Pulmonary artery endothelial cell (primary cell): ENCODE measurements at regions not wholly inside any gene's neighbourhood (a gene's known extent, or its start where the extent isn't known, plus 50 kb on each side); places are given as distances from the start of the nearest gene placed in this dataset.
"Not testable (repeated sequence)": the region's sequence is repeated elsewhere in the genome, so short reads cannot be mapped to it uniquely, and the experiment has no call there.

Experiments
- DNase-seq: peaks from one replicate; pipeline ENCODE4 v3.0.0-alpha.2; 2011; ENCODE audit warnings: low read depth, low spot score

DNA sequence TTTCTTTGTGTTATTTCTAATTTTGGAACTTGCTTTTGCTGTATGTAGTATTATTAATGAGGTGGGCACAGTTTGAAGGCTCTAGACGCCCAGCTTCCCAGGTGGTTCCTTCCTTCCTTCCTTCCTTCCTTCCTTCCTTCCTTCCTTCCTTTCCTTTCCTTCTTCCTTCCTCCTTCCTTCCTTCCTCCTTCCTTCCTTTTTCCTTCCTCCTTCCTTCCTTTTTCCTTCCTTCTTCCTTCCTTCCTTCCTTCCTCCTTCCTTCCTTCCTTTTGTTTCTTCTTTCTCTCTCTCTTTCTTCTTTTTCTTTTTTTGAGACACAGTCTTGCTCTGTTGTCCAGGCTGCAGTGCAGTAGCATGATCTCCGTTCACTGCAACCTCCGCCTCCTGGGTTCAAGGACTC, 906.7 kb downstream of the AACS start:
- no peak for DNase-seq

DNA sequence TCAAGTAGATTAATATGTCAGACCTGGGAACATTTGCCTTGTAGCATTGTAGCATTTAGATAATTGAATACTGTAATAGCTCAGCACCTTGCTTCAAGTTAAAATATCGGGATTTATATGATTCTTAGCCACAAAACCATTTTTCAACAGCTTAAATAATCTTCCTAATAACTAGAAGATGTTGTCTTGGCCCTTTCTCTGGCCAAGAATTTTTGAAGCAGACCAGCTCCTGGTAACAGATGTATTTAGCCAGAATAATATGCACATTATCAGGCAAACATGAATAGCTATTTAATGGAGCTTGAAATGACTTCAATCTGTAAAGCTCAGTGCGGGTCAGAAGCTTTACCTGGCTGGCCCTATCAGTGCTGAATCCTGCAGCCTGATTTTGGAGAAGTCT, 913.1 kb downstream of the AACS start:
- no peak for DNase-seq

DNA sequence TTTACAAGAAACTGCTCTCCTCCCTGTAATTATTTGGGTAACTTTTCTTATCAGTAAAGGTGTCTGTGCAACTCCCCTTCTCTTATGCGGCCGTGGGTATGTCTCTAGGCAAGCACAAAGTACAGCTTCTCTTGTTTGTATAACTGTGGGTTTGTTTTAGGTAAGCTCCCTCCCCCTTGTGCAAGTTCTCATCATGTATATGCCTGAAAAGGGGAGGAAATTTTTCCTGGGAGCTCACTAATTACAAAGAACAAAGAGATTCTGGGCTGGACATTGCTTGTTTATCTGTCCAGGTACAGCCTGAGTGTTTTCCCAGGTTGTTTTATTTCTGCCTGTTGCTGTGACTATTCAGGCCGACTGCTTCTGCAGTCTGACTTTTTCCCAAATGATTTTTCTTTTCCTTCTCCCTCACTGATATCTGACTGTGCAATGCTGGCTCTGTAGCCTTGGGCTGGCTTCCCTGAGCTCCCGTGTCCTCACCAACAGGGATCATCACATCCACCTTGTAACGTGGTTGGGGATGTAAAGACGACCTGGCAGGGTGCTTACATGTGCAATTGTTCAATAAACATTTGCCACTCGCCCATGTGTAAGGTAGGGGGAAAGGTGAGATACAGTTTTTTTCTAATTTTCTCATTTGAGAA, 916.5 kb downstream of the AACS start:
- DNase-seq, result no peak

DNA sequence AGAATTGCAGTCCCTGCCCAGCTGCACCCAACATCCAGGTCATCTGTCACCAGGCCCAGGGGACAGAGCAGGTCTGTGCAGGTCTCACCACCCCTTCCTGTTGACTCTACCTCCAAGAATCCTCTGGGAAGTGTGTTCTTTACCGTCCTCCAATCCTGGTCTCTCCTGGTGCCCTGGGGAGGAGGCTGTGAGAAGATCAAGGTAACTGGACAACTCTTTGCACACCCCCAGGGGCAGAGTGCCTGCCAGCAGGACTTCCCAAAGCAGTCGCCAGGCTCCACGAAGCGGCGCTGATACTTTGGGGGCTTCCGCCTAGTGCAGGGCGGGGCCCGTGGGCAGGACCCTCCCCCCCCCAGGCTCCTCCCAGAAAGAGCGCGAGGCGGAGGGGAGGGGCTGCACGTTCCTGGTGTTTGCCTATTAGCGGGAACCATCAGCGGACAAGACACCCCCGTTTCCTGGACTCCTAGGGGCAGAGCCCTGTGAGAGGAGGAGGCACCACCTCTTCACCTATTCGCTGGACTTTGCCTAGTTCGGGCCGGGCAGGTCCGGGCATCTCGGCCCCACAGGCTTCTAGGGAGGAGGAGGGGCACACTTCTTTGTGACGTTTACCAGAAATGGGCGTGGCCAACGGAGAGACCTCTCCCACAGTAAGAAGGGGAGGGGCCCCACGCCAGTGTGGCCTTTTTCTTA, 918.0 kb downstream of the AACS start:
- DNase-seq, result no peak

DNA sequence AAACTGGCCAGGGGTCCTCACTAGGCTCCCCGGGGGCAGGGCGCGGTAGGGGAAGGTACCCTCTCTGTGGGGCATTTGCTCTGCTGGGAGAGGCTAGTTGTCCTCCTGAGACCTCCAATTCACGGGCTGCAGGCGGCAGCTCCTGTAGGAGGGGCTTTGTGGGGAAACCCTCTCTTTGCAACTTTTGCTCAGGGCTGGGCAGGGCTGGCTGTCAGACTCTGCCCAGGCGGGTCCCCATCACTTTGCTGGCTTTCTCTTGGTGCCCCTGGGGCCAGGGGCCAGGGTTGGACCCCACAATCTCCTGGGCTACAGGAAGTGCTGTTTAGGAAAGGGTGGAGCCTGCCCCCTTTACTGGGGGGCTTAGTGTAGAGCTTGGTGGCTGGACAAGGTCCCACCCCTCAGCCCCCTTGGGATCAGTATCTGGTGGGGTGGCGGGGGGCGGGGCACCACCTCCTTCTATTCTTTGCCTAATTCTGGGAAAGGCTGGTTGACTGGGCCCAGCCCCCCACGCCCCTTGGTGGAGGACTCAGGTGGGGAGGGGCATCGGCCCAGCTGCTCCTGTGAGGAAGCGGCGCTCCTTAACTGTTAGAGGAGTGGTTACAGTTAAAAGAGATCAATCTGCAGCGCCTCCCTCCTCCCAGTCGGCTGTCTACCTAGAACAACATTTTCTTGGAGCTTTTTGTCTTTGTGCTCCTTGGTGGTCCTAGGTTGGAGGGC, 918.7 kb downstream of the AACS start:
- no peak for DNase-seq

DNA sequence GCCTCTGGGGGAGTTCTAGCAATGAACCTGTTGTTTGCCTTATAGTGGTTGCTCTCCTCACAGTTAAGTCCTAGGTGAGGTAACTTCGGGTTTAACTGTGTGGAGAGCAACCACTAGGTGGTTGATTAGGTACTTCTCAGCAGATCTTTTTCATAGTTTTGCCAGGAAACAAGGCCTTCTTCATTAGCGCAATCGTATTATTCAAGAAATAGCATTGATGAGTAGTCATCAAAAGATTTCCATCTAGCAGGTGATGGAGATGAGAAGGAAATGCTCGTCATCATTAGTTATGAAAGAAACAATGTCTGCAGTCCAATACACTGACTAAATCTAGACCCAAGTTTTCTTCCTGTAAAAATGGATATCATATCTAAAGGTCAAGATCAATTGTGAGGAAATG, 923.3 kb downstream of the AACS start:
- no peak for DNase-seq

DNA sequence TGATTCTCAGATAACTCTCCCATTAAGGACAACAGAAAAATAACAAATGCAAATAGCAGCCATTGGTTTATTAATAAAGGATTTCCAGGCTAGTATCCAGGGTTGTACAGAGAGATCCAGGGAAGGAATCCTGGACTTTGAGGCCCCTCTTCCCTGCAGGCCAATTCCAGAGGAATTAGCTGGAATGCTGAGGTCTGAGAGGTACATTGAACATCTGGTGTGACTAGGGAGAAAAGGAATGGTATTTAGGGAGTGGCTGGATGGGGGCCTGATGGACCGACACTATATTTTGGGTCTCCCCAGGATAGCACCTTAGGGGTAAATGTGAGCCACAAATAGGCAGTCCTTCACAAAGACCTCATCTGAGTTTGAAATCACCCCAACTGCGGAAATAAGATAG, 924.5 kb downstream of the AACS start:
- DNase-seq, result no peak

DNA sequence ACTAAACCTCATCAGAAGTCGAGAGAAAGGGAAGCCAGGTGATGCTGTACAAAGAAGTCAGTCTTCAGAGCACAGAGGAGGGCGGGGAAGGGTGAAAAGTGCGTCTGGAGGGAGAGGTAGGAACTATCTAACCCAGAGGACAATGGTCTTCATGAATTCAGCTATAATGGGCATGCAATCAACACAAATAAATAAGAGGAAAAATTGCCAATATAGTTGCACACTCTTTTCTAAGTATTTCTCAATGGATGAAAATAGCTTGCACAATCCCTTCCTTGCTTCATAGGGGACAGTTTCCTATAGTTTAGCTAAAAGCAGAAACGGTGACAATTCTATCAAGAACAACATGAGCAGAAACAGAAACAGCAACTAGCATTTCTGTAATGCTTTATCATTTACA, 931.2 kb downstream of the AACS start:
- no peak for DNase-seq

DNA sequence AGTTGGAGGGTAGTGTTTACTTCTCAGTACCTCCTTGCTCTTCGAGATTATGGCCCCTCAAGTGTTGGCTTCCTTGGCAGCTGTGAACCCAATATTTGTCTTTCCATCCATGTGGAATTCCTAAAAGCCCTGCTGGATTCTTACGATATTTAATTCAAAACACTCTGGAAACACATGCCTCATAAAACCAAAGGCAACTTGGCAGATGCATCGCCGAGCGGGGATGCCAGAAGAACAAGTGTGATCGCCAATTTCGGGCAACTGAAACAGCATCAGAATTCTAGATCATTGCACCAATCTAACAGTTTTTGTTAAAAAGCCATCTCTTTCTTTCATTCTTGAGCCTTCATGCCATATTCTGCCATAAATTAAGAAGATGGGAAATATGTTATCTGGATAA, 934.4 kb downstream of the AACS start:
- no peak for DNase-seq

DNA sequence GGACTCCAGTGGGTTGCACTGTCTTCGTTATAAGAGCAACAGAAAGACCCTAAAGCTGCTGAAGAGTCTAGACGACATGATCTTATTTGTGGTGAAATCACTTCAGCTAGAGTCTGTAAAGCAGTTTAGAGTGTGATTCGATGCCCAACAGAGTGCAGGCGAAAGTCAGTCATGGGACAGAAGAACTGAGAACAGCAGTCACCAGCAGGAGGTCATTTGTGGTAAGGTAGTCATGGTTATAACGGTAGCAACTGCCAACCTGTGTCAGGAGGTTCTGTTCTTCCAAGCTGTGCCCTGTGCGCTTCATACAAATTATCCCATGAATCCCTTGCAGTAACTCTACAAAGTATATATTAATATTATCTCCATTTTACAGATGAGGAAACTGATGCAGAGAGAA, 954.1 kb downstream of the AACS start:
- no peak for DNase-seq

DNA sequence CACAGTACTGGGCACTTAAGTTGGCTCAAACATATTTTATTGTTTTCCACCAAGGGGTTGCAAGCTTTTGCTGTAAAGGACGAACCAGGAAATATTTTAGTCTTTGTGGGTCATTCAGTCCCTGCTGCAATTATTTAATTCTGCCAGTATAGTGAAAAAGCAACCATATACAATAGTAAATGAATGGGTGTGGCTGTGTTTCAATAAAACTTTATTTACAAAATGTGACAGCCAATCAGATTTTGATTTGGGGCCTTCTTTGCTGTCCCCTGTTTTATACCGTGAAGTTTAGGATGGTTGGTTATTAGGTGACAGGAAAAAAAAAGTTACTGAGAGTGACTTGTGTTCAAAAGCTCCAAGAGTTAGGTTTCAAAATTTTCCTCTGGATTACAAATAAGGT, 956.4 kb downstream of the AACS start:
- DNase-seq, result no peak

DNA sequence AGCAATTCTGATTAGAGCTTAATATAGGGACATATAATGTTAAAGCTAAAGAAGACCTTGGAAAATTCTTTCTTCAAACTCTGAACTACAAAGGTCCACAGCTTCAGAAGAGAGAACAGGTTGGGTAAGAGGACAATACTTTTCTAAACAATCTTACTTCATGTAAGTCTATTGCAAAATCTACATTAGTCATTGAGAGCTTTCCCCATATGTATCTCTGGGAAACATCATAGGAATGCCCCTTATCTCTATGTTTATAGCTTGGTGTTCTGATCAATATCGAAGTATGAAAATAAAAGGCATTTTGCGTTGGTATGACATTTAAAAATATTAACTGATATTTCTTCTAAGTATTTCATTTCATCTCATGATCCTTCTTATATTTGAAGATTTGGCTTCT, 962.6 kb downstream of the AACS start:
- DNase-seq, result no peak

DNA sequence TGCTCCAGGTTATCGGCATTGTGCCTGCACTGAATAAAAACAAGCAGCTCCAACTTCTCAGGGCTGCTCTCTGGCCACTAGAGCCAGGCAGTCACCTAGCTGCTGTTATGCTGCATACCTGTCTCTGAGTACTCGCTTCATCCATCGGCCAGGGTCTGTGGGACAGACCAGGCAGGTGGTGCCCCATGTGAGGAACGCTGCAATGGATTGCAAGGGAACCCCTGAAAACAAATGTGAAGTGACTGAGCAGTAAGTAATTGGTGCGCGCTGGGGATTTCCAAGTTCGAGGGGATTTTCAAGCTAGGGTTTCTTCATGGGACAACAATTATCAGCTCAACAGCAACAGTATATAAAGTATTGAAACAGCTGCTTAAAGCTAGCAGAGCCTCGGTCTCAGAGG, 965.3 kb downstream of the AACS start:
- no peak for DNase-seq

DNA sequence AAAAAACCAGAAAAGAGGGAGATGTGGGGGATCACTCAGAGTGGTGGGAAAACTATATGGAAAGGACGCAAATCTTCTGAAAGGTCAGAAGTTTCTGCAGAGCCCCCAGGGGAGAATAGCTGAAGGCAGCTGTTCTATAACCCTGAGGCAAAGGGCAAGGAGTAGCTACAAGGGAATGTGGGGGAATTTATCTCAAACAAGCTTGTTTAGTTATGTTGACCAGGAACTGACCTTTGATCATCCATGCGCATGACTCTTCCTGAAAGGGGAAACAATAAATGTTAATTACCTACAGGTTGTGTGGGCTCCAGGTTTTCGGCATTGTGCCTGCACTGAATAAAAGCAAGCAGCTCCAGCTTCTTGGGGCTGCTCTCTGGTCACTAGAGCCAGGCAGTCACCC, 968.5 kb downstream of the AACS start:
- no peak for DNase-seq

DNA sequence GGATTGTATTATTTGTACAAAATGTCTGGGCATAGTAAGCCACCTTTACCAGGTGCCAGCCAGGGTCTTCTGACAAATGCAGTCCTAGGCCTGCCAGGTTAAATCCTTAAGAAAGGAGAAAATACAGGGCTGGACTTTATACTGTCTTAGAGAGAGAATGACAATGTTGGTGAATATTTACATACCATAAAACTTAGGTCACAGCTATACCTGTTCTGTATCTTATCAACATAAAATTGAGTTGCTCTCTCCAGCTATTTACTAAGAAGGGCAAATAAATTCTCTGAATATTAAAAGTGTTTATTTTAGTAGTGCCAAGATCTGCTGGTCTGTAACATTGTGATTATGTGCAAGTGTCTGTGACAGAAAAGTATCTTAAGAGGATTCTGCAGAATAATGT, 971.1 kb downstream of the AACS start:
- DNase-seq, result no peak

DNA sequence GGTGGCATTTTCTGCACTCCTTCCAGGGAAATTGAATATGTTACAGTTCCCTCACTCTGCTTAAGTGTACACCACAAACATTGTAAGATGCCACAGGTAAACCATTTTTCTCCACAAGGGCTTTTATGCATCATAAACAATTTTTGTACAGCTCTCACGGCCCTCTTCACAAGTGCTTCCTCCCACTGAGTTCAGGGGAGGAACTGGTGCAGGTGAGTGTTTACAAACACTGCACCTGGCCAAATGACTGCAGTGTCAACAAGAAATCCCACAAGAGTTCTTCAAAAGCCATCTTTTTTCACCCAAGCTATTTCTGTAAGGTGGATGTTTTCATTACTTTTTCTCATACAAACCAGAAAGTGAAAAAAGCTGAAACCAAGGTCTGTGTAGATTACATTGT, 973.2 kb downstream of the AACS start:
- DNase-seq, result no peak

DNA sequence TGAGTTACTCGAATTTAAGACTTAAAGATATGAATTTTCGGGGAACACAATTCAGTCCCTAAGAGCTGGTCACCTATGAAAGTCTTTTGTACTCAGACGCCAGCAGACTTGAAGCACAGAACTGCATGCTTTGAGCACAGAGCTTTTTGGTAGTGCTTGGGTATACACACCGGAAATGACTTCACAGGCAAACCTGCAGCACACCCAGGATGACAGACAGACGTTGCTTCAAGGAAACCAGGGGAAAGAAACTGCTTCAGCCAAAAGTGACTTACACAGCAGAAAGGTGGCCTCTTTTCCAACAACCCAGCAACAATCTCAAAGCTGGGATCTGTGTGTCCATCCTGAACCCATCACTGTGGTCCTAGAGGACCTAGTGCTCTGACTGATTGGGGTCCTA, 975.1 kb downstream of the AACS start:
- no peak for DNase-seq

DNA sequence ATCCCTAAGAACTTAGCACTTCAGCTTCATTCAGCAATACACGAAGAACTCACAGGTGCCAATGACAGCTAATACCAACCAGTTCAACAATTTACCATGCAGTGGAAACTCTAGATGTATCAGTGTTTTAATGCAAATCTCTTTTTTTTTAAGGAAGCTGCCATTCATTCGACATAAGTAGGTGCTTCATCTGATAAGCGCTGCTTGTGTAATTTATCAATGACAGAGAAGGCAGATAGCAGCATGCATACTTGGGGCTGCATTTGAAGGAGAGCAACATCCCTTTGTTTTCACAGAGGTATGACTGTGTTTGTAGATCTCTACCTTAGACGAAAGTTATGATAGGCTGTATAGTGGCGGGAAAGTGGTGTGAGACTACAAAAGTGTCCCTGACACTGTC, 977.1 kb downstream of the AACS start:
- no peak for DNase-seq

DNA sequence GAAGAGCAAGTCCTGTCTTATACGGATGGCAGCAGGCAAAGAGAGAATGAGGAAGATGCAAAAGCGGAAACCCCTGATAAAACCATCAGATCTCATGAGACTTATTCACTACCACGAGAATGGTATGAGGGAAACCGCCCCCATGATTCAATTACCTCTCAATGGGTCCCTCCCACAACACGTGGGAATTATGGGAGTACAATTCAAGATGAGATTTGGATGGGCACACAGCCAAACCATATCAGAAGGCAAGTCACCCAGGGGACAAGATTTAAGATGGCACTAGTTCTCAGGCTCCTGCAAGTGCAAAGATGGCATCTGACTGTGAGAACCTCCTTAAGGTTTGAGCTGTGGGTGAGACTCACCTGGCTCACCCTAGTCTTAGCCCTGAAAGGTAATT, 984.3 kb downstream of the AACS start:
- not testable (repeated sequence) for DNase-seq

DNA sequence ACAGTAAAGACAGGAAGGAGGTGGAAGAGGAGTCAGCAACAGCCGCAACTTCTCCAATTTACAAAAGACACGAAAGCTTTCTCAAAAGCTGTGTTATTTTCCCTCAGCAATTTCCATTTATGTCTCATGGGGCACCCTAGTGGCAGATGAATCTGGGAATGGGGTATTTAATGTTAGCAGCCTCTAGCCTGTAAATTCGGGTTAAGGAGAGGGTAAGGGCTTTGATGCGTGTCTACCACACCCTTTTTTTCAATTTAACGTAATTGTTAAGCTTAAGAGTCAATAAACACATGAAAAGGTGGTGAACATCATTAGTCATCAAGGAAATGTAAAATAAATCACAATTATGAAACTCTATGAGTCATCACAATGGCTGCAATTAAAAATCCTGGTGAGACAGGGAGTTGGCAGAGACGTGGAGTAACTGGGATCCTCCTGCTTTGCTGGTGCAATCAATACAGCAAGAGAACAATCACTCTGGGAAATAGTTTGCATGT, 986.4 kb downstream of the AACS start:
- no peak for DNase-seq

DNA sequence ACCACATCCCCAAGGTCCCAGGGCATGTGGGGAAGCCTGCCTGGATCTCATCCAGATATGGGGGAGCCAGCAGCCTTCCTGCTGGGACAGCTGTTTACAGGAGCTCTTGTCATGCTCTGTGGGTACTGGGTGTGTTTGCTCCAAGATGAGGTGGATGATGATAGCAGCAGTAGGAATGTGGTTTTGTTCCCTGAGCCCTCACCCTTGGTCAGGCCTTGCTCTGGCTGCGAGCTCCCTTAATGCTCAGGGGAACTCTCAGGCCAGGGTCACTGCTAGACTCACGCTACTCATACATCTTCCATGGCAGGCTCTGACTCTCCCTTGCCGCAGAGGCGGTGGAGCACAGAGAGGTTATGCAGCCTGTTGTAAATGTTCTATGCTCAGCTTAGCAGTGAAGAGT, 990.3 kb downstream of the AACS start:
- DNase-seq, result no peak

DNA sequence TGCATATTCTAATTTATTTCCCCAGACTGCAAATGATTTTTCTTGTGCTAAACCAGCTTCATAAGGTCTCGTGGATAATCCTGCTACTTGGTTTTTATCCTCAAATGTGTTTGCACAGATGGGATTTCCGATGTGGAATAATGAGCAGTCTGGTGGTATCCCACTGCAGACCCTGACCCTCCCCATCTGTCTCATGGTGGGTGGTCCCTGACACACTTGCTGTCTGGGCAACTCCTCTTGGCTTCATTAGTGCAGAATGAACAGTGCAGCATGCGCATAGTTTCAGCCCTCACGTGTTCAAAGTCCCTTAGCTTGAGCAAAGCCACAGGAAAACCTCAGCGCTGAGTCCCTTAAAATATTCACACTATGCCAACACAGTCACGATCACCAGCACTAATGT, 996.5 kb downstream of the AACS start:
- DNase-seq, result no peak

DNA sequence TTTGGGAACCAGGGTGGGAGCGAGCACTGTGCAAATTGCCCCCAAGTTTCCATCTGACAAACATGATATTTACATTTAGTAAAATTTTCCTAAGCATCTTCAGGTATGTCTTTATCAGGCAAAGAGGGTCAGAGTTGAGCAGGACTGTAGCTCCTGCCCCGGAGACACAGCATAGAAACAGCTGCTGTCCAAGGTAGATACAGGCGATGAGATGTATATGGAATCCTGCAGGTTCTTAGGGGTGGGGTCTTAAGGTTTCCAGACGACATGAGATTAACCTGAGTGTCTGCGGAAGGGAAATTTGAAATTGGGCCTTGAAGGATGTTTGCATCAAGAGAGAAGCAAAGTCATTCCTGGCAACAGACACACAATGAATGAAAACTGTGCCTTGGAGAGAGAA, 998.8 kb downstream of the AACS start:
- no peak for DNase-seq
